ENCODE measurements at regions not wholly inside any gene's neighbourhood (a gene's known extent, or its start where the extent isn't known, plus 50 kb on each side); places are given as distances from the start of the nearest gene placed in this dataset.

GRCh38 chr18:42268798-42269197 lies 313.8 kb downstream of the PIK3C3 start:
- no peak for DNase-seq

- no peak for DNase-seq
These were observed 316.8 kb downstream of the PIK3C3 start for GRCh38 chr18:42271647-42272414.

- peak; percentile 44 for DNase-seq
These were observed 319.6 kb downstream of the PIK3C3 start for GRCh38 chr18:42274488-42275137.

- DNase-seq: no peak
These were observed 320.1 kb downstream of the PIK3C3 start for GRCh38 chr18:42275138-42275535.

- no peak for DNase-seq
These were observed 321.1 kb downstream of the PIK3C3 start for GRCh38 chr18:42275949-42276730.

- DNase-seq: no peak
These were observed 326.1 kb downstream of the PIK3C3 start for GRCh38 chr18:42281124-42281523.

- DNase-seq: no peak
These were observed 326.8 kb downstream of the PIK3C3 start for GRCh38 chr18:42281851-42282250.

- DNase-seq: no peak
These were observed 332.0 kb downstream of the PIK3C3 start for GRCh38 chr18:42287047-42287446.

- DNase-seq: no peak
These were observed 333.1 kb downstream of the PIK3C3 start for GRCh38 chr18:42288129-42288528.

- DNase-seq: no peak
These were observed 334.5 kb downstream of the PIK3C3 start for GRCh38 chr18:42289526-42289925.

- no peak for DNase-seq
These were observed 335.6 kb downstream of the PIK3C3 start for GRCh38 chr18:42290318-42291307.

- DNase-seq: no peak
These were observed 337.6 kb downstream of the PIK3C3 start for GRCh38 chr18:42292654-42293053.

- no peak for DNase-seq
These were observed 341.2 kb downstream of the PIK3C3 start for GRCh38 chr18:42296192-42296591.

- peak; percentile 16 for DNase-seq
These were observed 341.7 kb downstream of the PIK3C3 start for GRCh38 chr18:42296723-42297122.

- DNase-seq: peak; percentile 64
These were observed 344.0 kb downstream of the PIK3C3 start for GRCh38 chr18:42298759-42299675.

GRCh38 chr18:42305869-42306593 lies 351.0 kb downstream of the PIK3C3 start:
- peak; percentile 29 for DNase-seq

- DNase-seq: no peak
These were observed 351.6 kb downstream of the PIK3C3 start for GRCh38 chr18:42306594-42306980.

- peak; percentile 63 for DNase-seq
These were observed 355.9 kb downstream of the PIK3C3 start for GRCh38 chr18:42310956-42311355.

GRCh38 chr18:42326752-42327151 lies 371.7 kb downstream of the PIK3C3 start:
- DNase-seq: no peak

GRCh38 chr18:42328931-42329330 lies 373.9 kb downstream of the PIK3C3 start:
- no peak for DNase-seq

All from fibroblast of skin of back (primary cell).